Endothelial cell (in vitro differentiated cells): ENCODE measurements at regions not wholly inside any gene's neighbourhood (a gene's known extent, or its start where the extent isn't known, plus 50 kb on each side); places are given as distances from the start of the nearest gene placed in this dataset.

ENCODE experiments used
- DNase-seq: peaks from one replicate; pipeline ENCODE4 v3.0.0; 2021; ENCODE audit warnings: low spot score
- H3K27ac Mint-ChIP-seq: one replicate; pipeline ENCODE4 v1.8.0; 2021; ENCODE audit warnings: mixed read lengths, inconsistent platforms; ENCODE audit not compliant: unreplicated experiment
- H3K27me3 Mint-ChIP-seq: one replicate; pipeline ENCODE4 v1.8.0; 2021; ENCODE audit warnings: mild to moderate bottlenecking, moderate library complexity, mixed read lengths, inconsistent platforms; ENCODE audit not compliant: unreplicated experiment
- H3K36me3 Mint-ChIP-seq: one replicate; pipeline ENCODE4 v1.8.0; 2021; ENCODE audit warnings: mild to moderate bottlenecking, low read depth, mixed read lengths, inconsistent platforms; ENCODE audit not compliant: unreplicated experiment
- H3K4me1 Mint-ChIP-seq: one replicate; pipeline ENCODE4 v1.8.0; 2021; ENCODE audit warnings: mild to moderate bottlenecking, mixed read lengths, inconsistent platforms; ENCODE audit not compliant: unreplicated experiment
- H3K4me3 Mint-ChIP-seq: one replicate; pipeline ENCODE4 v1.8.0; 2021; ENCODE audit warnings: mild to moderate bottlenecking, mixed read lengths, inconsistent platforms; ENCODE audit not compliant: unreplicated experiment
- H3K9me3 Mint-ChIP-seq: one replicate; pipeline ENCODE4 v1.8.0; 2021; ENCODE audit warnings: mixed read lengths, inconsistent platforms; ENCODE audit not compliant: unreplicated experiment
- TF ChIP-seq, protein P1 (sequence below): fragments of 200-600 bp; sonication (generic); IDR thresholded peaks from one replicate; pipeline ENCODE4 v1.5.0; 2021; ENCODE audit warnings: antibody characterized with exemption; ENCODE audit not compliant: unreplicated experiment

GRCh38 chr7:131111792-131112191, 215.9 kb upstream of the MKLN1 start:
- peaks cover 15% of the 10 kb centered on the region for H3K27me3 Mint-ChIP-seq
- no peaks in the 10 kb centered on the region for H3K36me3 Mint-ChIP-seq
- H3K4me3 Mint-ChIP-seq, result no peak overlapping the region
- TF ChIP-seq, protein P1, sequence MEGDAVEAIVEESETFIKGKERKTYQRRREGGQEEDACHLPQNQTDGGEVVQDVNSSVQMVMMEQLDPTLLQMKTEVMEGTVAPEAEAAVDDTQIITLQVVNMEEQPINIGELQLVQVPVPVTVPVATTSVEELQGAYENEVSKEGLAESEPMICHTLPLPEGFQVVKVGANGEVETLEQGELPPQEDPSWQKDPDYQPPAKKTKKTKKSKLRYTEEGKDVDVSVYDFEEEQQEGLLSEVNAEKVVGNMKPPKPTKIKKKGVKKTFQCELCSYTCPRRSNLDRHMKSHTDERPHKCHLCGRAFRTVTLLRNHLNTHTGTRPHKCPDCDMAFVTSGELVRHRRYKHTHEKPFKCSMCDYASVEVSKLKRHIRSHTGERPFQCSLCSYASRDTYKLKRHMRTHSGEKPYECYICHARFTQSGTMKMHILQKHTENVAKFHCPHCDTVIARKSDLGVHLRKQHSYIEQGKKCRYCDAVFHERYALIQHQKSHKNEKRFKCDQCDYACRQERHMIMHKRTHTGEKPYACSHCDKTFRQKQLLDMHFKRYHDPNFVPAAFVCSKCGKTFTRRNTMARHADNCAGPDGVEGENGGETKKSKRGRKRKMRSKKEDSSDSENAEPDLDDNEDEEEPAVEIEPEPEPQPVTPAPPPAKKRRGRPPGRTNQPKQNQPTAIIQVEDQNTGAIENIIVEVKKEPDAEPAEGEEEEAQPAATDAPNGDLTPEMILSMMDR, result no peak
- DNase-seq, result no peak
- H3K9me3 Mint-ChIP-seq, result no peaks in the 10 kb centered on the region
- peaks cover 26% of the 10 kb centered on the region for H3K4me1 Mint-ChIP-seq
- H3K27ac Mint-ChIP-seq, result no peak overlapping the region

- Mint-ChIP-seq H3K27me3 (peaks cover 13% of the 10 kb centered on the region), H3K4me1 (peaks cover 26% of the 10 kb centered on the region), H3K27ac (no peak overlapping the region), H3K9me3 (peaks cover 2% of the 10 kb centered on the region), H3K36me3 (no peaks in the 10 kb centered on the region), H3K4me3 (no peak overlapping the region)
- TF ChIP-seq, protein P1, result no peak
- DNase-seq, result no peak
Measured at GRCh38 chr7:131112431-131112830, 215.2 kb upstream of the MKLN1 start.

DNA sequence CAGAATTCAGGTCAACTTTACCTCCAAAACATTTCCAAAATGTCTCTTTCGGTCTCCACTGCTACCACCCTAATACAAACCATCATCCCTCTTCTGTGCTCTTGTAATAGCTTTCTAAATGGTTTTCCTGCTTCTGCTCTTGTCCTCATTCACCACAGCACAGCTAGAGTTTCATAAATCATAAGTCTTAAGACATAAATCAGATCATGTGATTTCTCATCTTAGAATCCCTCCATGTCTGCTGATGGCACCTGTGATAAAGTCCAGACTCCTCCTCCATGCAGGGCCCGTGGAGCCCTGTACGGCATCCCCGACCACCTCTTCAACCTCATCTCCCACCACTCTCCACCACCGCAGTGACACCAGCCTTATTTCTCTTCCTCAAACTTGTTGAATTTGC, 212.3 kb upstream of the MKLN1 start:
- peaks cover 8% of the 10 kb centered on the region for H3K27me3 Mint-ChIP-seq
- H3K36me3 Mint-ChIP-seq, result peaks cover 6% of the 10 kb centered on the region
- peaks cover 4% of the 10 kb centered on the region for H3K9me3 Mint-ChIP-seq
- no peak overlapping the region for H3K27ac Mint-ChIP-seq
- TF ChIP-seq, protein P1, result no peak
- peaks cover 11% of the 10 kb centered on the region for H3K4me1 Mint-ChIP-seq
- DNase-seq, result no peak
- no peak overlapping the region for H3K4me3 Mint-ChIP-seq

DNA sequence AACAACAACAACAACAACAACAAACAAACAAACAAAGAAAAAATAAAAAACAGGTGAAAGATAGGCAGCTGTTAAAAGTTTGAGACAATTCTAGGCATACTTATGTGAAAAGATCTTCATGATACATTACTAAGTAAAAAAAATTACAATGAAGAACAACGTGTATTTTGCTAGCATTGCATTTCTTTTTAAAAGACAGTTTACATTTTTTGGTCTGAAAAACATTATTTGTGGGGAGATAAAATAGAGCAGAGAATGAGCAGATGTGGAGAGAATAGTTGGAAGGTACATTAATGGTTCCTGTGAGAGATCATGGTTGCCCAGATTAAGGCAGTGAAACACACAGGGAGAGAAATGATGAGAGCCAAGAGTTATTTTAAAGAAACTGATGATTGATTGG, 210.2 kb upstream of the MKLN1 start:
- Mint-ChIP-seq H3K4me1 (no peaks in the 10 kb centered on the region), H3K27ac (no peak overlapping the region), H3K9me3 (peaks cover 8% of the 10 kb centered on the region), H3K36me3 (peaks cover 6% of the 10 kb centered on the region), H3K27me3 (peaks cover 4% of the 10 kb centered on the region), H3K4me3 (peak overlapping the region; percentile 4)
- TF ChIP-seq, protein P1, result no peak
- DNase-seq, result no peak

DNA sequence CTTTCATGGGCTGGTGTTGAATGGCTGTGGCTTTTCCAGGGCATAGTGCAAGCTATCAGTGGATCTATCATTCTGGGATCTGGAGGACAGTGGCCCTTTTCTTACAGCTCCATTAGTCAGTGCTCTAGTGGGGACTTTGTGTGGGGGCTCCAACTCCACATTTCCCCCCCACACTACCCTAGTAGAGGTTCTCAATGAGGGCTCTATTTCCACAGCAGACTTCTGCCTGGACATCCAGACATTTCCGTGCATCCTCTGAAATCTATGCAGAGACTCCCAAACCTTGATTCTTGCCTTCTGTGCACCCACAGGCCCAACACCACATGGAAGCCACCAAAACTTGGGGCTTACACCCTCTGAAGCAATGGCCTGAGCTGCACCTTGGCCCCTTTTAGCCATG, 208.3 kb upstream of the MKLN1 start:
- peaks cover 6% of the 10 kb centered on the region for H3K36me3 Mint-ChIP-seq

More for the DNA sequence above, 208.3 kb upstream of the MKLN1 start:
- peaks cover 8% of the 10 kb centered on the region for H3K9me3 Mint-ChIP-seq
- H3K27ac Mint-ChIP-seq, result no peak overlapping the region
- no peaks in the 10 kb centered on the region for H3K4me1 Mint-ChIP-seq
- H3K4me3 Mint-ChIP-seq, result no peak overlapping the region
- peaks cover 4% of the 10 kb centered on the region for H3K27me3 Mint-ChIP-seq
- DNase-seq, result no peak
- TF ChIP-seq, protein P1, result no peak
